GM21529 (cell line): ENCODE measurements at regions not wholly inside any gene's neighbourhood (a gene's known extent, or its start where the extent isn't known, plus 50 kb on each side); places are given as distances from the start of the nearest gene placed in this dataset.
"Not testable (repeated sequence)": the region's sequence is repeated elsewhere in the genome, so short reads cannot be mapped to it uniquely, and the experiment has no call there.

ENCODE experiments used
- ATAC-seq: cut with Tn5 transposase; IDR thresholded peaks from one replicate; pipeline ENCODE4 v1.9.1; 2021; ENCODE audit not compliant: unreplicated experiment

GRCh38 chr16:52976539-52977167 lies 76.0 kb downstream of the CHD9NB start:
- ATAC-seq: peak; percentile 55

- no peak for ATAC-seq
Measured at GRCh38 chr16:52967744-52968143, 85.0 kb downstream of the CHD9NB start.

GRCh38 chr16:52964290-52964689 lies 88.4 kb downstream of the CHD9NB start:
- ATAC-seq: no peak

GRCh38 chr16:52963855-52964242 lies 88.8 kb downstream of the CHD9NB start:
- ATAC-seq: no peak

- no peak for ATAC-seq
Measured at GRCh38 chr16:52963212-52963854, 89.4 kb downstream of the CHD9NB start.

- no peak for ATAC-seq
Measured at GRCh38 chr16:52958951-52959350, 93.7 kb downstream of the CHD9NB start.

- no peak for ATAC-seq
Measured at GRCh38 chr16:52957199-52957598, 95.5 kb downstream of the CHD9NB start.

GRCh38 chr16:52956044-52956443 lies 96.7 kb downstream of the CHD9NB start:
- ATAC-seq: no peak

- ATAC-seq: no peak
Measured at GRCh38 chr16:52953215-52953614, 99.5 kb downstream of the CHD9NB start.

- no peak for ATAC-seq
Measured at GRCh38 chr16:52948946-52949345, 103.8 kb downstream of the CHD9NB start.

- ATAC-seq: no peak
Measured at GRCh38 chr16:52932321-52932720, 120.4 kb downstream of the CHD9NB start.

GRCh38 chr16:52929478-52930400 lies 123.0 kb downstream of the CHD9NB start:
- ATAC-seq: no peak

- ATAC-seq: no peak
Measured at GRCh38 chr16:52928955-52929354, 123.7 kb downstream of the CHD9NB start.

GRCh38 chr16:52925143-52925542 lies 127.6 kb downstream of the CHD9NB start:
- no peak for ATAC-seq

GRCh38 chr16:52924162-52924561 lies 128.5 kb downstream of the CHD9NB start:
- no peak for ATAC-seq

- no peak for ATAC-seq
Measured at GRCh38 chr16:52921104-52921503, 131.6 kb downstream of the CHD9NB start.

- ATAC-seq: no peak
Measured at GRCh38 chr16:52920331-52920730, 132.4 kb downstream of the CHD9NB start.

- ATAC-seq: no peak
Measured at GRCh38 chr16:52914428-52914827, 138.3 kb downstream of the CHD9NB start.

GRCh38 chr16:52912565-52913173 lies 140.0 kb downstream of the CHD9NB start:
- ATAC-seq: no peak

- ATAC-seq: not testable (repeated sequence)
Measured at GRCh38 chr16:52908057-52908456, 144.6 kb downstream of the CHD9NB start.

GRCh38 chr16:52906281-52906680 lies 146.4 kb downstream of the CHD9NB start:
- no peak for ATAC-seq
